ENCODE measurements at regions not wholly inside any gene's neighbourhood (a gene's known extent, or its start where the extent isn't known, plus 50 kb on each side); places are given as distances from the start of the nearest gene placed in this dataset.

DNA sequence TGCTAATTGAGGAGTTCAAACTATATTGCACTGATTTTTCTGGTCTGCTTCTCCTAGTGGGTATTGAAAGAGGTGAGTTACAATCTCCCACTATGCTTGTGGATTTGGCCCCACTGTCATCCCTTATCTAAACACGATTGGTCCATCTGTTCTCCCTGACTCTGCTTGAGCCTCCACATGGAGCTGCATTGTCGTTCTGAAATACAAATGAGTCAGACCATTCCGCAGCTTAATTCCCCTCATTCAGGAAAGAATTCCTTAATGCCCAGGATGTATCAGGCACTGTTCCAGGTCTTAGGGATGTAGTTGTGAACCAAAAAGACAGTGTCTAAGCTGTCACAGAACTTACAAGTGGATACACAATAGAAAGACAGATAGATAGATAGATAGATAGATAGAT is 461.9 kb downstream of the QKI start:
- TF ChIP-seq, protein P1, sequence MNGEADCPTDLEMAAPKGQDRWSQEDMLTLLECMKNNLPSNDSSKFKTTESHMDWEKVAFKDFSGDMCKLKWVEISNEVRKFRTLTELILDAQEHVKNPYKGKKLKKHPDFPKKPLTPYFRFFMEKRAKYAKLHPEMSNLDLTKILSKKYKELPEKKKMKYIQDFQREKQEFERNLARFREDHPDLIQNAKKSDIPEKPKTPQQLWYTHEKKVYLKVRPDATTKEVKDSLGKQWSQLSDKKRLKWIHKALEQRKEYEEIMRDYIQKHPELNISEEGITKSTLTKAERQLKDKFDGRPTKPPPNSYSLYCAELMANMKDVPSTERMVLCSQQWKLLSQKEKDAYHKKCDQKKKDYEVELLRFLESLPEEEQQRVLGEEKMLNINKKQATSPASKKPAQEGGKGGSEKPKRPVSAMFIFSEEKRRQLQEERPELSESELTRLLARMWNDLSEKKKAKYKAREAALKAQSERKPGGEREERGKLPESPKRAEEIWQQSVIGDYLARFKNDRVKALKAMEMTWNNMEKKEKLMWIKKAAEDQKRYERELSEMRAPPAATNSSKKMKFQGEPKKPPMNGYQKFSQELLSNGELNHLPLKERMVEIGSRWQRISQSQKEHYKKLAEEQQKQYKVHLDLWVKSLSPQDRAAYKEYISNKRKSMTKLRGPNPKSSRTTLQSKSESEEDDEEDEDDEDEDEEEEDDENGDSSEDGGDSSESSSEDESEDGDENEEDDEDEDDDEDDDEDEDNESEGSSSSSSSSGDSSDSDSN (CRISPR knock-in tag; IDR thresholded peaks at IDR 0.05), result no peak
- no peak for TF ChIP-seq U2AF1 (optimal IDR thresholded peaks at IDR 0.05; ENCODE audit: low read depth, low read length)
- no peak for TF ChIP-seq ZFX (CRISPR knock-in tag; IDR thresholded peaks at IDR 0.05; ENCODE audit: low read depth)
- TF ChIP-seq FOXA3 (CRISPR knock-in tag; IDR thresholded peaks at IDR 0.05), result no peak
- TF ChIP-seq GABPA (IDR thresholded peaks at IDR 0.05; ENCODE audit: low read depth, low read length), result no peak
- no peak for TF ChIP-seq GABPA (CRISPR knock-in tag; IDR thresholded peaks at IDR 0.05; ENCODE audit: low read depth)
- TF ChIP-seq, protein P2, sequence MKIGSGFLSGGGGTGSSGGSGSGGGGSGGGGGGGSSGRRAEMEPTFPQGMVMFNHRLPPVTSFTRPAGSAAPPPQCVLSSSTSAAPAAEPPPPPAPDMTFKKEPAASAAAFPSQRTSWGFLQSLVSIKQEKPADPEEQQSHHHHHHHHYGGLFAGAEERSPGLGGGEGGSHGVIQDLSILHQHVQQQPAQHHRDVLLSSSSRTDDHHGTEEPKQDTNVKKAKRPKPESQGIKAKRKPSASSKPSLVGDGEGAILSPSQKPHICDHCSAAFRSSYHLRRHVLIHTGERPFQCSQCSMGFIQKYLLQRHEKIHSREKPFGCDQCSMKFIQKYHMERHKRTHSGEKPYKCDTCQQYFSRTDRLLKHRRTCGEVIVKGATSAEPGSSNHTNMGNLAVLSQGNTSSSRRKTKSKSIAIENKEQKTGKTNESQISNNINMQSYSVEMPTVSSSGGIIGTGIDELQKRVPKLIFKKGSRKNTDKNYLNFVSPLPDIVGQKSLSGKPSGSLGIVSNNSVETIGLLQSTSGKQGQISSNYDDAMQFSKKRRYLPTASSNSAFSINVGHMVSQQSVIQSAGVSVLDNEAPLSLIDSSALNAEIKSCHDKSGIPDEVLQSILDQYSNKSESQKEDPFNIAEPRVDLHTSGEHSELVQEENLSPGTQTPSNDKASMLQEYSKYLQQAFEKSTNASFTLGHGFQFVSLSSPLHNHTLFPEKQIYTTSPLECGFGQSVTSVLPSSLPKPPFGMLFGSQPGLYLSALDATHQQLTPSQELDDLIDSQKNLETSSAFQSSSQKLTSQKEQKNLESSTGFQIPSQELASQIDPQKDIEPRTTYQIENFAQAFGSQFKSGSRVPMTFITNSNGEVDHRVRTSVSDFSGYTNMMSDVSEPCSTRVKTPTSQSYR (CRISPR knock-in tag; IDR thresholded peaks at IDR 0.05; ENCODE audit: borderline replicate concordance), result no peak
- no peak for TF ChIP-seq ZNF24 (IDR thresholded peaks at IDR 0.05)
- TF ChIP-seq, protein P3, sequence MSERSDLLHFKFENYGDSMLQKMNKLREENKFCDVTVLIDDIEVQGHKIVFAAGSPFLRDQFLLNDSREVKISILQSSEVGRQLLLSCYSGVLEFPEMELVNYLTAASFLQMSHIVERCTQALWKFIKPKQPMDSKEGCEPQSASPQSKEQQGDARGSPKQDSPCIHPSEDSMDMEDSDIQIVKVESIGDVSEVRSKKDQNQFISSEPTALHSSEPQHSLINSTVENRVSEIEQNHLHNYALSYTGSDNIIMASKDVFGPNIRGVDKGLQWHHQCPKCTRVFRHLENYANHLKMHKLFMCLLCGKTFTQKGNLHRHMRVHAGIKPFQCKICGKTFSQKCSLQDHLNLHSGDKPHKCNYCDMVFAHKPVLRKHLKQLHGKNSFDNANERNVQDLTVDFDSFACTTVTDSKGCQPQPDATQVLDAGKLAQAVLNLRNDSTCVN (CRISPR knock-in tag; IDR thresholded peaks at IDR 0.05; ENCODE audit: borderline replicate concordance), result no peak
- TF ChIP-seq TAF1 (CRISPR knock-in tag; IDR thresholded peaks at IDR 0.05), result no peak
- no peak for TF ChIP-seq TBP (CRISPR knock-in tag; IDR thresholded peaks at IDR 0.05)
- TF ChIP-seq ZSCAN12 (CRISPR knock-in tag; IDR thresholded peaks at IDR 0.05), result no peak
- no peak for TF ChIP-seq POLR2A (IDR thresholded peaks at IDR 0.05; ENCODE audit: insufficient read depth in 1 of 2, low read depth in 2 of 2, low read length in 2 of 2)

Data from HepG2 (cell line).